A673 (cell line): ENCODE measurements at regions not wholly inside any gene's neighbourhood (a gene's known extent, or its start where the extent isn't known, plus 50 kb on each side); places are given as distances from the start of the nearest gene placed in this dataset.

Experiments
- BruUV-seq: library from RNA; stranded (reverse); fragments of 400-500 nt; replicated peaks from 2 replicates; lab custom pipeline; 2021; lab: Mats Ljungman, UMichigan
- CTCF ChIA-PET: fragments of 300-600 bp; sonication (Branson Sonifier 250); formaldehyde crosslinking; loops from one replicate; lab custom pipeline; 2022; ENCODE audit warnings: antibody characterized with exemption; lab: Charles Lee
- POLR2A ChIA-PET: fragments of 300-600 bp; sonication (Branson Sonifier 250); formaldehyde crosslinking; loops from one replicate; lab custom pipeline; 2022; ENCODE audit warnings: antibody characterized with exemption; ENCODE audit not compliant: low non-redundant PET; lab: Charles Lee
- DNase-seq: peaks from one replicate; pipeline ENCODE4 v3.0.0-alpha.2; 2015; ENCODE audit warnings: low spot score
- H3K27ac ChIP-seq: fragments of 200-600 bp; sonication (generic); 2 replicates; pipeline ENCODE4 v1.5.1; 2016; ENCODE audit warnings: mixed run types, low read depth, mild to moderate bottlenecking, mixed read lengths, antibody characterized with exemption, low read length; ENCODE audit not compliant: poor library complexity, severe bottlenecking
- H3K27me3 ChIP-seq: fragments of 200-600 bp; sonication (generic); replicated peaks from 2 replicates; pipeline ENCODE4 v1.6.1; 2017; ENCODE audit warnings: mixed run types, low read depth, mild to moderate bottlenecking, mixed read lengths, antibody characterized with exemption, low read length; ENCODE audit not compliant: insufficient read depth, poor library complexity
- H3K36me3 ChIP-seq: fragments of 200-600 bp; sonication (generic); 2 replicates; pipeline ENCODE4 v1.6.1; 2016; ENCODE audit warnings: mixed run types, mild to moderate bottlenecking, mixed read lengths, antibody characterized with exemption, low read length; ENCODE audit not compliant: insufficient read depth, poor library complexity, severe bottlenecking
- H3K4me1 ChIP-seq: fragments of 200-600 bp; sonication (generic); 2 replicates; pipeline ENCODE4 v1.6.1; 2017; ENCODE audit warnings: mixed run types, mild to moderate bottlenecking, mixed read lengths, antibody characterized with exemption, low read length; ENCODE audit not compliant: insufficient read depth, poor library complexity, severe bottlenecking
- H3K4me3 ChIP-seq: fragments of 200-600 bp; sonication (generic); 2 replicates; pipeline ENCODE4 v1.5.1; 2016; ENCODE audit warnings: low read depth, mixed run types, mild to moderate bottlenecking, mixed read lengths, low read length; ENCODE audit not compliant: poor library complexity, severe bottlenecking
- H3K9me3 ChIP-seq: fragments of 200-600 bp; sonication (generic); 2 replicates; pipeline ENCODE4 v1.6.1; 2016; ENCODE audit warnings: mixed run types, low read depth, mild to moderate bottlenecking, mixed read lengths, antibody characterized with exemption, low read length; ENCODE audit not compliant: poor library complexity, severe bottlenecking
- CTCF ChIP-seq: fragments of 300-800, 200-600 bp; sonication (generic); conservative IDR thresholded peaks from 2 replicates; pipeline ENCODE4 v1.5.1; 2017; ENCODE audit warnings: low read depth, mild to moderate bottlenecking, antibody characterized with exemption, low read length, moderate library complexity, mixed read lengths
- EZH2 ChIP-seq: fragments of 200-600 bp; sonication (generic); IDR thresholded peaks from 2 replicates; pipeline ENCODE4 v1.6.1; 2017; ENCODE audit warnings: borderline replicate concordance, low read depth, mild to moderate bottlenecking, mixed read lengths, antibody characterized with exemption, low read length; ENCODE audit not compliant: poor library complexity, severe bottlenecking
- intact Hi-C: fragments of 100-400 bp; cut with micrococcal nuclease; formaldehyde crosslinking; loops from one replicate; pipeline ENCODE4 v1.10.0; 2022; ENCODE audit not compliant: unreplicated experiment

- intact Hi-C loops, result no loop called here
- Histone ChIP-seq H3K4me1 (no peaks in the 10 kb centered on the region), H3K27ac (no peak overlapping the region), H3K27me3 (no peaks in the 10 kb centered on the region), H3K4me3 (no peak overlapping the region), H3K36me3 (no peaks in the 10 kb centered on the region), H3K9me3 (no peaks in the 10 kb centered on the region)
- ChIA-PET POLR2A (no interaction called here), CTCF (no interaction called here)
- no peak for DNase-seq
- TF ChIP-seq CTCF (no peak), EZH2 (no peak)
- no TSS peak for BruUV-seq
Observed at GRCh38 chr4:152155070-152155469, 380.8 kb downstream of the FBXW7 start.

GRCh38 chr4:152154433-152154832 is 381.5 kb downstream of the FBXW7 start:
- Histone ChIP-seq H3K27ac (no peak overlapping the region), H3K4me1 (no peaks in the 10 kb centered on the region), H3K4me3 (no peak overlapping the region), H3K9me3 (no peaks in the 10 kb centered on the region), H3K36me3 (no peaks in the 10 kb centered on the region), H3K27me3 (no peaks in the 10 kb centered on the region)
- ChIA-PET POLR2A (no interaction called here), CTCF (no interaction called here)
- BruUV-seq, result no TSS peak
- intact Hi-C loops, result no loop called here
- DNase-seq, result no peak
- TF ChIP-seq CTCF (no peak), EZH2 (no peak)

- Histone ChIP-seq H3K4me3 (no peak overlapping the region), H3K27me3 (no peaks in the 10 kb centered on the region), H3K36me3 (no peaks in the 10 kb centered on the region), H3K9me3 (no peaks in the 10 kb centered on the region), H3K27ac (no peak overlapping the region), H3K4me1 (no peaks in the 10 kb centered on the region)
- ChIA-PET POLR2A (no interaction called here), CTCF (no interaction called here)
- TF ChIP-seq CTCF (no peak), EZH2 (no peak)
- intact Hi-C loops, result no loop called here
- DNase-seq, result no peak
- BruUV-seq, result no TSS peak
Observed at GRCh38 chr4:152153476-152154270, 382.2 kb downstream of the FBXW7 start.
